GM06990 (cell line): ENCODE measurements at regions not wholly inside any gene's neighbourhood (a gene's known extent, or its start where the extent isn't known, plus 50 kb on each side); places are given as distances from the start of the nearest gene placed in this dataset.

Experiments
- DNase-seq: peaks from one replicate; pipeline ENCODE4 v3.0.0-alpha.2; 2011; ENCODE audit not compliant: insufficient read length; ENCODE audit errors: extremely low read depth
- H3K27me3 ChIP-seq: replicated peaks from 2 replicates; pipeline ENCODE4 v1.6.0; 2011; ENCODE audit warnings: low read length; ENCODE audit not compliant: control insufficient read depth, insufficient read depth
- H3K36me3 ChIP-seq: 2 replicates; pipeline ENCODE4 v1.5.1; 2011; ENCODE audit warnings: low read length; ENCODE audit not compliant: control insufficient read depth, insufficient read depth
- H3K4me3 ChIP-seq: replicated peaks from 2 replicates; pipeline ENCODE4 v1.5.1; 2011; ENCODE audit warnings: low read depth, mild to moderate bottlenecking, control low read depth, low read length
- TF ChIP-seq, protein P1 (sequence below): IDR thresholded peaks from 2 replicates; pipeline ENCODE4 v1.5.1; 2011; ENCODE audit warnings: low read length, control low read depth, mild to moderate bottlenecking, inconsistent platforms; ENCODE audit not compliant: insufficient read depth, poor library complexity, severe bottlenecking

DNA sequence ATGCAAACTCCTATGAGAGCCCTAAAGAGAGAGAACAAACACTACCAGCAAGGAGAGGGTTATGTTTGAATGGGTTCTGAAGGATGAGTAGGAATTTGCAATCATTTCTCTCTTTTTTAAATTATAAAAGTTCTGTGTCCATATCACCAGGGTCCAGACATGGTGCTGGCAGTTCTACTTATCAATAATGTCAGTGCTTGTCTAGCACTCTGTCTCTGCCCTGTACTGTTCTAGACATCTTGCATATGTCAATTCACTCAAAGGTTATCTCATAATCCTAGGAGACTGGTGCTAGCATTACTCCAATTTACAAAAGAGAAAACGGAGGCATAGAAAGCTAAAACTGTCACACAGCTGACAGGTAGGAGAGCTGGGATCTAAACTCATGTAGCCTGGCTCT is 101.3 kb downstream of the VEGFA start:
- Histone ChIP-seq H3K36me3 (no peaks in the 10 kb centered on the region), H3K4me3 (no peak overlapping the region), H3K27me3 (no peaks in the 10 kb centered on the region; the same call in 1 of the 2 replicates)
- DNase-seq: no peak
- TF ChIP-seq, protein P1, sequence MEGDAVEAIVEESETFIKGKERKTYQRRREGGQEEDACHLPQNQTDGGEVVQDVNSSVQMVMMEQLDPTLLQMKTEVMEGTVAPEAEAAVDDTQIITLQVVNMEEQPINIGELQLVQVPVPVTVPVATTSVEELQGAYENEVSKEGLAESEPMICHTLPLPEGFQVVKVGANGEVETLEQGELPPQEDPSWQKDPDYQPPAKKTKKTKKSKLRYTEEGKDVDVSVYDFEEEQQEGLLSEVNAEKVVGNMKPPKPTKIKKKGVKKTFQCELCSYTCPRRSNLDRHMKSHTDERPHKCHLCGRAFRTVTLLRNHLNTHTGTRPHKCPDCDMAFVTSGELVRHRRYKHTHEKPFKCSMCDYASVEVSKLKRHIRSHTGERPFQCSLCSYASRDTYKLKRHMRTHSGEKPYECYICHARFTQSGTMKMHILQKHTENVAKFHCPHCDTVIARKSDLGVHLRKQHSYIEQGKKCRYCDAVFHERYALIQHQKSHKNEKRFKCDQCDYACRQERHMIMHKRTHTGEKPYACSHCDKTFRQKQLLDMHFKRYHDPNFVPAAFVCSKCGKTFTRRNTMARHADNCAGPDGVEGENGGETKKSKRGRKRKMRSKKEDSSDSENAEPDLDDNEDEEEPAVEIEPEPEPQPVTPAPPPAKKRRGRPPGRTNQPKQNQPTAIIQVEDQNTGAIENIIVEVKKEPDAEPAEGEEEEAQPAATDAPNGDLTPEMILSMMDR: no peak

GRCh38 chr6:43870660-43871061 is 100.7 kb downstream of the VEGFA start:
- no peak overlapping the region for H3K4me3 ChIP-seq
- TF ChIP-seq, protein P1: no peak
- no peaks in the 10 kb centered on the region; the same call in 1 of the 2 replicates for H3K27me3 ChIP-seq
- DNase-seq: no peak
- H3K36me3 ChIP-seq: no peaks in the 10 kb centered on the region

GRCh38 chr6:43869792-43870659 is 100.0 kb downstream of the VEGFA start:
- TF ChIP-seq, protein P1: no peak
- no peak for DNase-seq
- H3K4me3 ChIP-seq: no peak overlapping the region
- no peaks in the 10 kb centered on the region for H3K36me3 ChIP-seq
- no peaks in the 10 kb centered on the region; the same call in 1 of the 2 replicates for H3K27me3 ChIP-seq

GRCh38 chr6:43869079-43869710 is 99.2 kb downstream of the VEGFA start:
- Histone ChIP-seq H3K4me3 (no peak overlapping the region), H3K27me3 (no peaks in the 10 kb centered on the region; the same call in 1 of the 2 replicates), H3K36me3 (no peaks in the 10 kb centered on the region)
- DNase-seq: no peak
- TF ChIP-seq, protein P1: no peak

- Histone ChIP-seq H3K36me3 (no peaks in the 10 kb centered on the region), H3K4me3 (no peak overlapping the region), H3K27me3 (no peaks in the 10 kb centered on the region; the same call in 1 of the 2 replicates)
- DNase-seq: no peak
- TF ChIP-seq, protein P1: no peak
Measured at GRCh38 chr6:43868467-43868866, 98.5 kb downstream of the VEGFA start.
